ENCODE measurements at regions not wholly inside any gene's neighbourhood (a gene's known extent, or its start where the extent isn't known, plus 50 kb on each side); places are given as distances from the start of the nearest gene placed in this dataset.

DNA sequence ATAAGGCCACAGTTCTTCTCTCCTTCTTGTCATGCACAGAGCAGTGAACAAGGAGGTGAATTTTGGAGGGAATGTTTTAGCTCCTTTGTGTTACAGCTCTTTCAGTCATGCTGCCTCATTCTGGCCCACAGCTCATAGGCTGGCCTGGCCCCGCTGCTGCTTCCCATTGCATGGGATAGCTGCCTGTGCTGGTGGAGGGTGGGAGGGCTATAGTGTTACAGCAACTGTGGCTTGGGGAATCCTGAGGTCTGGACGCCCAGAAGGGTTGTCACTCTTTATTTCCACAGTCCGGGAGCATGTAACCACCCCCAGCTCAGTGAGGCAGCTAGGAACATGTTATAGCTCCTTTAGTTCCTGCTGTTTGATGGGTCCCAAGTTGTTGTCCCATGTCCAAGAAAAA, 210.3 kb downstream of the AMY1C start:
- Histone ChIP-seq H3K79me2 (ENCODE audit: insufficient read depth, low read depth, low read length) (no peaks in the 10 kb centered on the region), H3K36me3 (ENCODE audit: insufficient read depth, low read length) (no peaks in the 10 kb centered on the region), H3K27ac (ENCODE audit: low read depth, low read length, poor library complexity, severe bottlenecking) (no peak overlapping the region), H3K4me2 (ENCODE audit: low read length) (no peak overlapping the region), H2AFZ (ENCODE audit: low read length) (no peak overlapping the region), H3K9me2 (ENCODE audit: insufficient read depth, low read length) (no peaks in the 10 kb centered on the region; the same call in 1 of the 2 replicates), H3K4me3 (ENCODE audit: low read depth, low read length, poor library complexity, severe bottlenecking) (no peak overlapping the region), H4K20me1 (ENCODE audit: insufficient read depth, low read length) (no peaks in the 10 kb centered on the region), H3K4me1 (ENCODE audit: insufficient read depth, low read length, poor library complexity, severe bottlenecking) (no peaks in the 10 kb centered on the region), H3K9me3 (ENCODE audit: low read length) (0 out of 2 replicates have a peak, but pooled peaks cover 7% of the 10 kb centered on the region)
- ChIA-PET POLR2A (interaction anchor here (0.6 kb wide), 1 partner anchor 37 kb away, joined by 3 read pairs; no protein-coding TSS in a partner anchor), CTCF (ENCODE audit: unreplicated experiment) (no interaction called here)
- no TSS peak for BruUV-seq (replicated peaks)
- intact Hi-C loops (cut with micrococcal nuclease; ENCODE audit: unreplicated experiment), result no loop called here
- no peak for TF ChIP-seq EZH2phosphoT487 (IDR thresholded peaks at IDR 0.05; ENCODE audit: borderline replicate concordance, low read depth, low read length)
- TF ChIP-seq, protein P1, sequence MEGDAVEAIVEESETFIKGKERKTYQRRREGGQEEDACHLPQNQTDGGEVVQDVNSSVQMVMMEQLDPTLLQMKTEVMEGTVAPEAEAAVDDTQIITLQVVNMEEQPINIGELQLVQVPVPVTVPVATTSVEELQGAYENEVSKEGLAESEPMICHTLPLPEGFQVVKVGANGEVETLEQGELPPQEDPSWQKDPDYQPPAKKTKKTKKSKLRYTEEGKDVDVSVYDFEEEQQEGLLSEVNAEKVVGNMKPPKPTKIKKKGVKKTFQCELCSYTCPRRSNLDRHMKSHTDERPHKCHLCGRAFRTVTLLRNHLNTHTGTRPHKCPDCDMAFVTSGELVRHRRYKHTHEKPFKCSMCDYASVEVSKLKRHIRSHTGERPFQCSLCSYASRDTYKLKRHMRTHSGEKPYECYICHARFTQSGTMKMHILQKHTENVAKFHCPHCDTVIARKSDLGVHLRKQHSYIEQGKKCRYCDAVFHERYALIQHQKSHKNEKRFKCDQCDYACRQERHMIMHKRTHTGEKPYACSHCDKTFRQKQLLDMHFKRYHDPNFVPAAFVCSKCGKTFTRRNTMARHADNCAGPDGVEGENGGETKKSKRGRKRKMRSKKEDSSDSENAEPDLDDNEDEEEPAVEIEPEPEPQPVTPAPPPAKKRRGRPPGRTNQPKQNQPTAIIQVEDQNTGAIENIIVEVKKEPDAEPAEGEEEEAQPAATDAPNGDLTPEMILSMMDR (conservative IDR thresholded peaks at IDR 0.05; ENCODE audit: low read length), result no peak
- DNase-seq (ENCODE audit: low spot score), result no peak

DNA sequence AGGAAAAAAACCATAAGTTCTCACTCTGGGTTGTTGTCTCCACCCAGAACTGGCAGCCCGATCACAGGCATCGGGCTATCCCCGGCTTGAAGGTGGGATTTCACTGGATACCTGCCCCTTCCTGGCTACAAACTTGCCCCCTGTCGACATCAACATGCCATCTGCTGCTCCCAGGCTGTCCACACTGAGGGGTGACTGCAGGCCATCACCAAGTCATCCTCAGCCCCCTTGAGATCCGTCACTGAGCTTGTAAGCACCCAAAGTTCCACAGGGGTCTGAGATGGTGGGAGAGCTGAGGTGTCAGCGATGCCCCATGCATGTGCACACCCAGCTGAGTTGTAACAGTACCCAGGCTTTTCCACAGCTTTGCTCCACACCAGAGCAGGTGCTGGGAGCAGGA, 211.0 kb downstream of the AMY1C start:
- Histone ChIP-seq H3K4me3 (ENCODE audit: low read depth, low read length, poor library complexity, severe bottlenecking) (no peak overlapping the region), H3K79me2 (ENCODE audit: insufficient read depth, low read depth, low read length) (no peaks in the 10 kb centered on the region), H3K4me2 (ENCODE audit: low read length) (no peak overlapping the region), H3K9me2 (ENCODE audit: insufficient read depth, low read length) (no peaks in the 10 kb centered on the region; the same call in 1 of the 2 replicates), H3K4me1 (ENCODE audit: insufficient read depth, low read length, poor library complexity, severe bottlenecking) (no peaks in the 10 kb centered on the region), H3K36me3 (ENCODE audit: insufficient read depth, low read length) (no peaks in the 10 kb centered on the region), H3K9me3 (ENCODE audit: low read length) (0 out of 2 replicates have a peak, but pooled peaks cover 7% of the 10 kb centered on the region), H2AFZ (ENCODE audit: low read length) (no peak overlapping the region), H4K20me1 (ENCODE audit: insufficient read depth, low read length) (no peaks in the 10 kb centered on the region), H3K27ac (ENCODE audit: low read depth, low read length, poor library complexity, severe bottlenecking) (no peak overlapping the region)
- no peak for TF ChIP-seq EZH2phosphoT487 (IDR thresholded peaks at IDR 0.05; ENCODE audit: borderline replicate concordance, low read depth, low read length)
- intact Hi-C loops (cut with micrococcal nuclease; ENCODE audit: unreplicated experiment), result no loop called here
- POLR2A ChIA-PET, result no interaction called here
- no peak for DNase-seq (ENCODE audit: low spot score)
- CTCF ChIA-PET (ENCODE audit: unreplicated experiment), result no interaction called here
- BruUV-seq (replicated peaks), result no TSS peak

DNA sequence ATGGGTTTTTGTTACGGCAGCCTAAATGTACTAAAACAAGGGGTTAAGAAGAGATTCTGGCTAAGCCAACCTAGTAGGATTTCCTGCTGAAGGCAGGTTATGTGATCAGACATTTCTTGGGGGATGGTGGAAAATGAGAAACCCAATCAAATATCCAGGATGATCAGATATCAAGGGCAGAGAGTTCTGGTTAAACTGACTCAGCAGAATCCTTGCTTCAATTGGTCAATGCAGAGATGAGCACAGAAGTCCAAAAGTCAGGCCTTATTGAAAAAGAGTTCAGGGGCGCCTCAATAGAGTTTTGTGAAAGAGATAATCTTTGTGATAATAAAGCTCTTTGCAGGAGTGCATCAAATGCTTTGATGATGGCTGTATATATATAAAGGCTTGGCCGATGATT, 237.1 kb downstream of the AMY1C start:
- Histone ChIP-seq H3K9me3 (ENCODE audit: low read length) (no peaks in the 10 kb centered on the region), H3K27ac (ENCODE audit: low read depth, low read length, poor library complexity, severe bottlenecking) (no peak overlapping the region), H3K4me3 (ENCODE audit: low read depth, low read length, poor library complexity, severe bottlenecking) (no peak overlapping the region), H3K36me3 (ENCODE audit: insufficient read depth, low read length) (no peaks in the 10 kb centered on the region), H3K9me2 (ENCODE audit: insufficient read depth, low read length) (no peaks in the 10 kb centered on the region), H2AFZ (ENCODE audit: low read length) (no peak overlapping the region), H4K20me1 (ENCODE audit: insufficient read depth, low read length) (no peaks in the 10 kb centered on the region), H3K4me2 (ENCODE audit: low read length) (no peak overlapping the region), H3K4me1 (ENCODE audit: insufficient read depth, low read length, poor library complexity, severe bottlenecking) (no peaks in the 10 kb centered on the region), H3K79me2 (ENCODE audit: insufficient read depth, low read depth, low read length) (no peaks in the 10 kb centered on the region)
- DNase-seq (ENCODE audit: low spot score), result no peak
- ChIA-PET POLR2A (no interaction called here), CTCF (ENCODE audit: unreplicated experiment) (no interaction called here)
- intact Hi-C loops (cut with micrococcal nuclease; ENCODE audit: unreplicated experiment), result no loop called here
- BruUV-seq (replicated peaks), result no TSS peak
- no peak for TF ChIP-seq EZH2phosphoT487 (IDR thresholded peaks at IDR 0.05; ENCODE audit: borderline replicate concordance, low read depth, low read length)
- TF ChIP-seq, protein P1 (conservative IDR thresholded peaks at IDR 0.05; ENCODE audit: low read length), result no peak

Data from OCI-LY7 (cell line).